Panc1 (cell line): ENCODE measurements at regions not wholly inside any gene's neighbourhood (a gene's known extent, or its start where the extent isn't known, plus 50 kb on each side); places are given as distances from the start of the nearest gene placed in this dataset.

Source experiments
- POLR2AphosphoS5 ChIP-seq: IDR thresholded peaks from 2 replicates; pipeline ENCODE4 v1.6.1; 2012; ENCODE audit warnings: mild to moderate bottlenecking, low read depth, low read length, moderate library complexity
- SIN3A ChIP-seq: IDR thresholded peaks from 2 replicates; pipeline ENCODE4 v1.6.1; 2012; ENCODE audit warnings: low read depth, mild to moderate bottlenecking, low read length, moderate library complexity, borderline replicate concordance; ENCODE audit not compliant: insufficient read depth
- TF ChIP-seq, protein P1 (sequence below): fragments of 450-650 bp; IDR thresholded peaks from 2 replicates; pipeline ENCODE4 v1.5.1; 2017; ENCODE audit warnings: mild to moderate bottlenecking
- TF ChIP-seq, protein P2 (sequence below), 2 experiments: IDR thresholded peaks; 2 replicates each; pipeline ENCODE4 v1.6.1; 2011 to 2012; ENCODE audit warnings: low read depth in 2 of 2, control low read depth in 1 of 2, low read length in 1 of 2, mild to moderate bottlenecking in 1 of 2, moderate library complexity in 1 of 2; ENCODE audit not compliant: insufficient read depth in 1 of 2

DNA sequence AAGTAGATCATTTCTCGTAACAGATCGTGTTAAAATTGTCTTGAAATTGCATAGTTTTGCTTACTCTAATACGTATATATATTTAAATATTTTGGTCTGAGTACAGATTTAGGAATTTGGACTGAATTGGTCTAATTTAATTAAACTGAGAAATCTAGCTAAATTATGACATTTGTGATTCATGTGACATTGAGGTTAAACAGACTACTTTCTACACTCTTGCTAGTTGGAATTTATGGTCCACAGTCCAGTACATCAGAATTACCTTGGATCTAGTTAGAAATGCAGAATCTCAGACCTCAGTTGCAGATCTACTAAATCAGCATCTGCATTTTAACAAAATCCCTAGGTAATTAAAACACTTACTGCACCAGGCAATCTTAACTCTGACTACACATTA is 609.7 kb upstream of the GOLIM4 start:
- no peak for TF ChIP-seq POLR2AphosphoS5
- TF ChIP-seq, protein P1, sequence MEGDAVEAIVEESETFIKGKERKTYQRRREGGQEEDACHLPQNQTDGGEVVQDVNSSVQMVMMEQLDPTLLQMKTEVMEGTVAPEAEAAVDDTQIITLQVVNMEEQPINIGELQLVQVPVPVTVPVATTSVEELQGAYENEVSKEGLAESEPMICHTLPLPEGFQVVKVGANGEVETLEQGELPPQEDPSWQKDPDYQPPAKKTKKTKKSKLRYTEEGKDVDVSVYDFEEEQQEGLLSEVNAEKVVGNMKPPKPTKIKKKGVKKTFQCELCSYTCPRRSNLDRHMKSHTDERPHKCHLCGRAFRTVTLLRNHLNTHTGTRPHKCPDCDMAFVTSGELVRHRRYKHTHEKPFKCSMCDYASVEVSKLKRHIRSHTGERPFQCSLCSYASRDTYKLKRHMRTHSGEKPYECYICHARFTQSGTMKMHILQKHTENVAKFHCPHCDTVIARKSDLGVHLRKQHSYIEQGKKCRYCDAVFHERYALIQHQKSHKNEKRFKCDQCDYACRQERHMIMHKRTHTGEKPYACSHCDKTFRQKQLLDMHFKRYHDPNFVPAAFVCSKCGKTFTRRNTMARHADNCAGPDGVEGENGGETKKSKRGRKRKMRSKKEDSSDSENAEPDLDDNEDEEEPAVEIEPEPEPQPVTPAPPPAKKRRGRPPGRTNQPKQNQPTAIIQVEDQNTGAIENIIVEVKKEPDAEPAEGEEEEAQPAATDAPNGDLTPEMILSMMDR: no peak
- TF ChIP-seq, protein P2, sequence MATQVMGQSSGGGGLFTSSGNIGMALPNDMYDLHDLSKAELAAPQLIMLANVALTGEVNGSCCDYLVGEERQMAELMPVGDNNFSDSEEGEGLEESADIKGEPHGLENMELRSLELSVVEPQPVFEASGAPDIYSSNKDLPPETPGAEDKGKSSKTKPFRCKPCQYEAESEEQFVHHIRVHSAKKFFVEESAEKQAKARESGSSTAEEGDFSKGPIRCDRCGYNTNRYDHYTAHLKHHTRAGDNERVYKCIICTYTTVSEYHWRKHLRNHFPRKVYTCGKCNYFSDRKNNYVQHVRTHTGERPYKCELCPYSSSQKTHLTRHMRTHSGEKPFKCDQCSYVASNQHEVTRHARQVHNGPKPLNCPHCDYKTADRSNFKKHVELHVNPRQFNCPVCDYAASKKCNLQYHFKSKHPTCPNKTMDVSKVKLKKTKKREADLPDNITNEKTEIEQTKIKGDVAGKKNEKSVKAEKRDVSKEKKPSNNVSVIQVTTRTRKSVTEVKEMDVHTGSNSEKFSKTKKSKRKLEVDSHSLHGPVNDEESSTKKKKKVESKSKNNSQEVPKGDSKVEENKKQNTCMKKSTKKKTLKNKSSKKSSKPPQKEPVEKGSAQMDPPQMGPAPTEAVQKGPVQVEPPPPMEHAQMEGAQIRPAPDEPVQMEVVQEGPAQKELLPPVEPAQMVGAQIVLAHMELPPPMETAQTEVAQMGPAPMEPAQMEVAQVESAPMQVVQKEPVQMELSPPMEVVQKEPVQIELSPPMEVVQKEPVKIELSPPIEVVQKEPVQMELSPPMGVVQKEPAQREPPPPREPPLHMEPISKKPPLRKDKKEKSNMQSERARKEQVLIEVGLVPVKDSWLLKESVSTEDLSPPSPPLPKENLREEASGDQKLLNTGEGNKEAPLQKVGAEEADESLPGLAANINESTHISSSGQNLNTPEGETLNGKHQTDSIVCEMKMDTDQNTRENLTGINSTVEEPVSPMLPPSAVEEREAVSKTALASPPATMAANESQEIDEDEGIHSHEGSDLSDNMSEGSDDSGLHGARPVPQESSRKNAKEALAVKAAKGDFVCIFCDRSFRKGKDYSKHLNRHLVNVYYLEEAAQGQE (IDR thresholded peaks at IDR 0.05; ENCODE audit: insufficient read depth in 1 of 2, low read depth in 2 of 2, low read length in 1 of 2): no peak
- no peak for TF ChIP-seq SIN3A
